ENCODE measurements at regions not wholly inside any gene's neighbourhood (a gene's known extent, or its start where the extent isn't known, plus 50 kb on each side); places are given as distances from the start of the nearest gene placed in this dataset.

- peaks cover 41% of the 10 kb centered on the region for H3K27me3 ChIP-seq
- H3K9me3 ChIP-seq (ENCODE audit: low read depth) = no peaks in the 10 kb centered on the region
- no peak for TF ChIP-seq CTCF (IDR thresholded peaks at IDR 0.05; ENCODE audit: low read depth, low read length)
- H3K4me3 ChIP-seq = no peak overlapping the region
- H3K27ac ChIP-seq = no peak overlapping the region
- H3K36me3 ChIP-seq = no peaks in the 10 kb centered on the region
- H3K4me1 ChIP-seq (ENCODE audit: low read depth) = no peaks in the 10 kb centered on the region
- peak in 1 of 2 donors; percentile 68 for DNase-seq (ENCODE audit: low read depth in 1 of 2, low spot score in 1 of 2)
Observed at GRCh38 chr7:111639934-111640333, 77.6 kb upstream of the IMMP2L start.

GRCh38 chr7:111638078-111638477 is 75.8 kb upstream of the IMMP2L start:
- H3K27ac ChIP-seq = no peak overlapping the region
- no peak overlapping the region for H3K4me3 ChIP-seq
- no peak for TF ChIP-seq CTCF (IDR thresholded peaks at IDR 0.05; ENCODE audit: low read depth, low read length)
- peaks cover 54% of the 10 kb centered on the region for H3K27me3 ChIP-seq
- no peaks in the 10 kb centered on the region for H3K36me3 ChIP-seq
- no peaks in the 10 kb centered on the region for H3K4me1 ChIP-seq (ENCODE audit: low read depth)
- H3K9me3 ChIP-seq (ENCODE audit: low read depth) = no peaks in the 10 kb centered on the region
- peak in 1 of 2 donors; percentile 19 for DNase-seq (ENCODE audit: low read depth in 1 of 2, low spot score in 1 of 2)

GRCh38 chr7:111633878-111634277 is 71.6 kb upstream of the IMMP2L start:
- Histone ChIP-seq H3K4me1 (ENCODE audit: low read depth) (no peaks in the 10 kb centered on the region), H3K9me3 (ENCODE audit: low read depth) (no peaks in the 10 kb centered on the region), H3K27me3 (peaks cover 48% of the 10 kb centered on the region), H3K27ac (no peak overlapping the region), H3K36me3 (no peaks in the 10 kb centered on the region), H3K4me3 (no peak overlapping the region)
- no peak for DNase-seq (ENCODE audit: low read depth in 1 of 2, low spot score in 1 of 2)
- TF ChIP-seq CTCF (IDR thresholded peaks at IDR 0.05; ENCODE audit: low read depth, low read length) = no peak

- Histone ChIP-seq H3K36me3 (no peaks in the 10 kb centered on the region), H3K4me1 (ENCODE audit: low read depth) (no peaks in the 10 kb centered on the region), H3K9me3 (ENCODE audit: low read depth) (no peaks in the 10 kb centered on the region), H3K27ac (no peak overlapping the region), H3K27me3 (peaks cover 25% of the 10 kb centered on the region), H3K4me3 (no peak overlapping the region)
- TF ChIP-seq CTCF (IDR thresholded peaks at IDR 0.05; ENCODE audit: low read depth, low read length) = no peak
- DNase-seq (ENCODE audit: low read depth in 1 of 2, low spot score in 1 of 2) = no peak
Observed at GRCh38 chr7:111630862-111631261, 68.6 kb upstream of the IMMP2L start.

GRCh38 chr7:111622084-111622483 is 59.8 kb upstream of the IMMP2L start:
- no peaks in the 10 kb centered on the region for H3K27me3 ChIP-seq
- H3K9me3 ChIP-seq (ENCODE audit: low read depth) = no peaks in the 10 kb centered on the region
- no peak overlapping the region for H3K4me3 ChIP-seq
- H3K36me3 ChIP-seq = no peaks in the 10 kb centered on the region
- no peak overlapping the region for H3K27ac ChIP-seq
- TF ChIP-seq CTCF (IDR thresholded peaks at IDR 0.05; ENCODE audit: low read depth, low read length) = no peak
- H3K4me1 ChIP-seq (ENCODE audit: low read depth) = no peaks in the 10 kb centered on the region
- DNase-seq (ENCODE audit: low read depth in 1 of 2, low spot score in 1 of 2) = no peak

All from cardiac muscle cell (in vitro differentiated cells and primary cell).